H1 (cell line): ENCODE measurements at regions not wholly inside any gene's neighbourhood (a gene's known extent, or its start where the extent isn't known, plus 50 kb on each side); places are given as distances from the start of the nearest gene placed in this dataset.

ENCODE experiments used
- KDM1A ChIP-seq: fragments of 200-600, 300-600 bp; sonication (generic); IDR thresholded peaks from 2 replicates; pipeline ENCODE4 v1.7.1; 2016; ENCODE audit warnings: mild to moderate bottlenecking, low read length, borderline replicate concordance
- POLR2A ChIP-seq, 2 experiments: IDR thresholded peaks; 1 replicate in 1 of 2; 2 replicates in 1 of 2; pipeline ENCODE4 v1.6.1; 2011; ENCODE audit warnings: low read depth in 2 of 2, low read length in 2 of 2, mild to moderate bottlenecking in 2 of 2; ENCODE audit errors: control extremely low read depth in 1 of 2
- POLR2AphosphoS5 ChIP-seq: IDR thresholded peaks from 2 replicates; pipeline ENCODE4 v1.6.1; 2011; ENCODE audit warnings: low read depth, low read length
- SIN3A ChIP-seq, 2 experiments: IDR thresholded peaks in 1 of 2; conservative IDR thresholded peaks in 1 of 2; 2 replicates each; pipeline ENCODE4 v1.6.1; 2011 to 2012; ENCODE audit warnings: low read length in 2 of 2, improper control_type of control experiment in 1 of 2, low read depth in 1 of 2, mild to moderate bottlenecking in 1 of 2
- SRF ChIP-seq: IDR thresholded peaks from 2 replicates; pipeline ENCODE4 v1.6.1; 2011; ENCODE audit warnings: mild to moderate bottlenecking, low read depth, low read length, moderate library complexity
- TAF1 ChIP-seq: IDR thresholded peaks from 2 replicates; pipeline ENCODE4 v1.6.1; 2011; ENCODE audit warnings: mild to moderate bottlenecking, low read depth, low read length
- TF ChIP-seq, protein P1 (sequence below), 3 experiments: IDR thresholded peaks; 1 replicate in 2 of 3; 2 replicates in 1 of 3; pipeline versions ENCODE4 v1.5.1 to v1.6.1; 2011; ENCODE audit warnings: low read length in 3 of 3, mild to moderate bottlenecking in 3 of 3, inconsistent platforms in 2 of 3, low read depth in 1 of 3, moderate library complexity in 1 of 3; ENCODE audit not compliant: insufficient read depth in 1 of 3; ENCODE audit errors: control extremely low read depth in 1 of 3

- TF ChIP-seq SIN3A (conservative IDR thresholded peaks at IDR 0.05 in 1 of 2, IDR thresholded peaks at IDR 0.05 in 1 of 2; ENCODE audit: low read depth in 1 of 2, low read length in 2 of 2) (no peak), KDM1A (no peak), POLR2A (IDR thresholded peaks at IDR 0.05; ENCODE audit: control extremely low read depth in 1 of 2, low read depth in 2 of 2, low read length in 2 of 2) (no peak), SRF (no peak), POLR2AphosphoS5 (no peak), TAF1 (no peak)
- TF ChIP-seq, protein P1, sequence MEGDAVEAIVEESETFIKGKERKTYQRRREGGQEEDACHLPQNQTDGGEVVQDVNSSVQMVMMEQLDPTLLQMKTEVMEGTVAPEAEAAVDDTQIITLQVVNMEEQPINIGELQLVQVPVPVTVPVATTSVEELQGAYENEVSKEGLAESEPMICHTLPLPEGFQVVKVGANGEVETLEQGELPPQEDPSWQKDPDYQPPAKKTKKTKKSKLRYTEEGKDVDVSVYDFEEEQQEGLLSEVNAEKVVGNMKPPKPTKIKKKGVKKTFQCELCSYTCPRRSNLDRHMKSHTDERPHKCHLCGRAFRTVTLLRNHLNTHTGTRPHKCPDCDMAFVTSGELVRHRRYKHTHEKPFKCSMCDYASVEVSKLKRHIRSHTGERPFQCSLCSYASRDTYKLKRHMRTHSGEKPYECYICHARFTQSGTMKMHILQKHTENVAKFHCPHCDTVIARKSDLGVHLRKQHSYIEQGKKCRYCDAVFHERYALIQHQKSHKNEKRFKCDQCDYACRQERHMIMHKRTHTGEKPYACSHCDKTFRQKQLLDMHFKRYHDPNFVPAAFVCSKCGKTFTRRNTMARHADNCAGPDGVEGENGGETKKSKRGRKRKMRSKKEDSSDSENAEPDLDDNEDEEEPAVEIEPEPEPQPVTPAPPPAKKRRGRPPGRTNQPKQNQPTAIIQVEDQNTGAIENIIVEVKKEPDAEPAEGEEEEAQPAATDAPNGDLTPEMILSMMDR (IDR thresholded peaks at IDR 0.05; ENCODE audit: control extremely low read depth in 1 of 3, insufficient read depth in 1 of 3, low read depth in 1 of 3, low read length in 3 of 3) = no peak
Observed at GRCh38 chr3:161657786-161658185, 161.2 kb downstream of the OTOL1 start (continued).
